PC-9 (cell line): ENCODE measurements at regions not wholly inside any gene's neighbourhood (a gene's known extent, or its start where the extent isn't known, plus 50 kb on each side); places are given as distances from the start of the nearest gene placed in this dataset.

ENCODE experiments used
- EZH2 ChIP-seq: fragments of 200-600 bp; sonication (generic); IDR thresholded peaks from 2 replicates; pipeline ENCODE4 v1.8.0; 2017; ENCODE audit warnings: antibody characterized with exemption, low read depth
- TF ChIP-seq, protein P1 (sequence below): fragments of 200-600 bp; sonication (generic); conservative IDR thresholded peaks from 2 replicates; pipeline ENCODE4 v1.6.1; 2017; ENCODE audit warnings: mixed run types, antibody characterized with exemption, mild to moderate bottlenecking, moderate library complexity

DNA sequence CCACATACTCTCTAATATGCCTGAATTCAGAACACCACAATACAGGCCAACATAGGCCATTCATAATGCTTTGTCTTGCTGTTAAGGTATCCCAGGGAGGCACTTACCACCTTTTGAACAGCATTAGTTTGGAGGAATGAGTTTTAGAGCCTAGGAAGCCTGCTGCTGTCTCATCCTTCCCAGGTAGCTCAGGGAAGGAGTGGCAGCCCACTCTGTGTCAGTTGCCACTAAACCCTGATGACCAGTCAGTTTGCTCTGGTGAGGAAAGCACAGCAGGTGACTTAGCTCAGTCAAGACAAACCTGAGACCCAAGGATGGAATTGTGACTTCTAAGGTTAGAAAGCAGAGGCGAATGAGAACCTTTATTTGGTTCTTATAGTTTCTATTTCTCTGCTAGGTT lies 337.4 kb upstream of the ATP10B start:
- TF ChIP-seq, protein P1, sequence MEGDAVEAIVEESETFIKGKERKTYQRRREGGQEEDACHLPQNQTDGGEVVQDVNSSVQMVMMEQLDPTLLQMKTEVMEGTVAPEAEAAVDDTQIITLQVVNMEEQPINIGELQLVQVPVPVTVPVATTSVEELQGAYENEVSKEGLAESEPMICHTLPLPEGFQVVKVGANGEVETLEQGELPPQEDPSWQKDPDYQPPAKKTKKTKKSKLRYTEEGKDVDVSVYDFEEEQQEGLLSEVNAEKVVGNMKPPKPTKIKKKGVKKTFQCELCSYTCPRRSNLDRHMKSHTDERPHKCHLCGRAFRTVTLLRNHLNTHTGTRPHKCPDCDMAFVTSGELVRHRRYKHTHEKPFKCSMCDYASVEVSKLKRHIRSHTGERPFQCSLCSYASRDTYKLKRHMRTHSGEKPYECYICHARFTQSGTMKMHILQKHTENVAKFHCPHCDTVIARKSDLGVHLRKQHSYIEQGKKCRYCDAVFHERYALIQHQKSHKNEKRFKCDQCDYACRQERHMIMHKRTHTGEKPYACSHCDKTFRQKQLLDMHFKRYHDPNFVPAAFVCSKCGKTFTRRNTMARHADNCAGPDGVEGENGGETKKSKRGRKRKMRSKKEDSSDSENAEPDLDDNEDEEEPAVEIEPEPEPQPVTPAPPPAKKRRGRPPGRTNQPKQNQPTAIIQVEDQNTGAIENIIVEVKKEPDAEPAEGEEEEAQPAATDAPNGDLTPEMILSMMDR, result no peak
- no peak for TF ChIP-seq EZH2
